HCT116 (cell line): ENCODE measurements at regions not wholly inside any gene's neighbourhood (a gene's known extent, or its start where the extent isn't known, plus 50 kb on each side); places are given as distances from the start of the nearest gene placed in this dataset.

Experiments
- POLR2A ChIP-seq: IDR thresholded peaks from 2 replicates; pipeline ENCODE4 v1.7.0; 2011; ENCODE audit warnings: borderline replicate concordance; ENCODE audit not compliant: insufficient read depth, insufficient read length; ENCODE audit errors: extremely low read depth
- POLR2AphosphoS5 ChIP-seq: IDR thresholded peaks from 2 replicates; pipeline ENCODE4 v1.6.1; 2011; ENCODE audit warnings: mild to moderate bottlenecking, low read depth, low read length, moderate library complexity
- SIN3A ChIP-seq: IDR thresholded peaks from 2 replicates; pipeline ENCODE4 v1.6.1; 2012; ENCODE audit warnings: low read depth
- TF ChIP-seq, protein P1 (sequence below), 3 experiments: fragments of 200-600 bp in 1 of 3; sonication (generic) in 1 of 3; IDR thresholded peaks in 2 of 3; conservative IDR thresholded peaks in 1 of 3; 2 replicates each; pipeline ENCODE4 v1.5.1; 2012 to 2017; ENCODE audit warnings: low read depth in 2 of 3, low read length in 2 of 3, antibody characterized with exemption in 1 of 3, borderline replicate concordance in 1 of 3, control low read depth in 1 of 3, mild to moderate bottlenecking in 1 of 3, mixed read lengths in 1 of 3, mixed run types in 1 of 3, moderate library complexity in 1 of 3; ENCODE audit not compliant: insufficient read depth in 1 of 3
- TF ChIP-seq, protein P2 (sequence below): IDR thresholded peaks from 2 replicates; pipeline ENCODE4 v1.6.1; 2012

DNA sequence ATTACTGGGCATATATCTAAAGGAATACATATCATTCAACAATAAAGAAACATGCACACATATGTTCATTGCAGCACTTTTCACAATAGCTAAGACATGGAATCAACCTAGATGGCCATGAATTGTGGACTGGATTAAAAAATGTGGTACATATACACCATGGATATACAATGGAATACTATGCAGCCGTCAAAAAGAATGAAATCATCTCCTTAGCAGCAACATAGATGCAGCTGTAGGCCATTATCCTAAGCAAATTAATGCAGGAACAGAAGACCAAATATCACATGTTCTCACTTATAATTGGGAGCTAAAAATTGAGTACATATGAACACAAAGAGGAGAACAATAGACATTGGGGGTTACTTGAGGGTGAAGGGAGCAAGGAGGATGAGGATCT, 175.6 kb downstream of the POLR1F start:
- TF ChIP-seq, protein P1, sequence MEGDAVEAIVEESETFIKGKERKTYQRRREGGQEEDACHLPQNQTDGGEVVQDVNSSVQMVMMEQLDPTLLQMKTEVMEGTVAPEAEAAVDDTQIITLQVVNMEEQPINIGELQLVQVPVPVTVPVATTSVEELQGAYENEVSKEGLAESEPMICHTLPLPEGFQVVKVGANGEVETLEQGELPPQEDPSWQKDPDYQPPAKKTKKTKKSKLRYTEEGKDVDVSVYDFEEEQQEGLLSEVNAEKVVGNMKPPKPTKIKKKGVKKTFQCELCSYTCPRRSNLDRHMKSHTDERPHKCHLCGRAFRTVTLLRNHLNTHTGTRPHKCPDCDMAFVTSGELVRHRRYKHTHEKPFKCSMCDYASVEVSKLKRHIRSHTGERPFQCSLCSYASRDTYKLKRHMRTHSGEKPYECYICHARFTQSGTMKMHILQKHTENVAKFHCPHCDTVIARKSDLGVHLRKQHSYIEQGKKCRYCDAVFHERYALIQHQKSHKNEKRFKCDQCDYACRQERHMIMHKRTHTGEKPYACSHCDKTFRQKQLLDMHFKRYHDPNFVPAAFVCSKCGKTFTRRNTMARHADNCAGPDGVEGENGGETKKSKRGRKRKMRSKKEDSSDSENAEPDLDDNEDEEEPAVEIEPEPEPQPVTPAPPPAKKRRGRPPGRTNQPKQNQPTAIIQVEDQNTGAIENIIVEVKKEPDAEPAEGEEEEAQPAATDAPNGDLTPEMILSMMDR (IDR thresholded peaks at IDR 0.05 in 2 of 3, conservative IDR thresholded peaks at IDR 0.05 in 1 of 3; ENCODE audit: borderline replicate concordance in 1 of 3, insufficient read depth in 1 of 3, low read depth in 2 of 3, low read length in 2 of 3): no peak
- TF ChIP-seq SIN3A (no peak), POLR2AphosphoS5 (no peak), POLR2A (no peak)
- TF ChIP-seq, protein P2, sequence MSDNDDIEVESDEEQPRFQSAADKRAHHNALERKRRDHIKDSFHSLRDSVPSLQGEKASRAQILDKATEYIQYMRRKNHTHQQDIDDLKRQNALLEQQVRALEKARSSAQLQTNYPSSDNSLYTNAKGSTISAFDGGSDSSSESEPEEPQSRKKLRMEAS: no peak
